ENCODE measurements at regions not wholly inside any gene's neighbourhood (a gene's known extent, or its start where the extent isn't known, plus 50 kb on each side); places are given as distances from the start of the nearest gene placed in this dataset.

DNA sequence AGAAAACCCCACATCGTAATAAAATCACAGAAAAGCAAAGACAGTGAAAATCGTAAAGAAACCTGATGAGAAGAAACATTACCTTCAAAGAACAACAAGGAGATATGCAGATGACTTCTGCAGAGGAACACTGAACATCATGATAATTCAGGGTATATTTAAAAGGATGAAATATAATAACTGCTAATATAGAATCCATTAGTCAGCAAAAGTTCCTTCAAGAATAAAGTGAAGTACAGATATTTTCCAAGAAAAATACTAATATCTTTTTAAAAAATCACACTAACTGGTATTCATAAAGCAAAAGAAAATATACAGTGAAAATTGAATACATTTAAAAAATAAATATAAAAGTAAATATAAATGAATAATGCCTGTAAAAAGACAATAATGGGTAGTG lies 176.3 kb upstream of the VEGFC start:
- TF ChIP-seq, protein P1, sequence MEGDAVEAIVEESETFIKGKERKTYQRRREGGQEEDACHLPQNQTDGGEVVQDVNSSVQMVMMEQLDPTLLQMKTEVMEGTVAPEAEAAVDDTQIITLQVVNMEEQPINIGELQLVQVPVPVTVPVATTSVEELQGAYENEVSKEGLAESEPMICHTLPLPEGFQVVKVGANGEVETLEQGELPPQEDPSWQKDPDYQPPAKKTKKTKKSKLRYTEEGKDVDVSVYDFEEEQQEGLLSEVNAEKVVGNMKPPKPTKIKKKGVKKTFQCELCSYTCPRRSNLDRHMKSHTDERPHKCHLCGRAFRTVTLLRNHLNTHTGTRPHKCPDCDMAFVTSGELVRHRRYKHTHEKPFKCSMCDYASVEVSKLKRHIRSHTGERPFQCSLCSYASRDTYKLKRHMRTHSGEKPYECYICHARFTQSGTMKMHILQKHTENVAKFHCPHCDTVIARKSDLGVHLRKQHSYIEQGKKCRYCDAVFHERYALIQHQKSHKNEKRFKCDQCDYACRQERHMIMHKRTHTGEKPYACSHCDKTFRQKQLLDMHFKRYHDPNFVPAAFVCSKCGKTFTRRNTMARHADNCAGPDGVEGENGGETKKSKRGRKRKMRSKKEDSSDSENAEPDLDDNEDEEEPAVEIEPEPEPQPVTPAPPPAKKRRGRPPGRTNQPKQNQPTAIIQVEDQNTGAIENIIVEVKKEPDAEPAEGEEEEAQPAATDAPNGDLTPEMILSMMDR (IDR thresholded peaks at IDR 0.05) = no peak
- no peak for TF ChIP-seq POLR2A (IDR thresholded peaks at IDR 0.05)

All from testis (tissue), 2 donors.